GM12891 (cell line): ENCODE measurements at regions not wholly inside any gene's neighbourhood (a gene's known extent, or its start where the extent isn't known, plus 50 kb on each side); places are given as distances from the start of the nearest gene placed in this dataset.
"Not testable (repeated sequence)": the region's sequence is repeated elsewhere in the genome, so short reads cannot be mapped to it uniquely, and the experiment has no call there.

ENCODE experiments used
- DNase-seq: peaks from one replicate; pipeline ENCODE4 v3.0.0; 2011; ENCODE audit warnings: low spot score; ENCODE audit not compliant: insufficient read length
- FAIRE-seq: peaks from 2 replicates; lab custom pipeline; 2011; peaks lifted over from hg19 to GRCh38; lab: Jason Lieb, UNC
- PAX5 ChIP-seq: IDR thresholded peaks from 2 replicates; pipeline ENCODE4 v1.6.1; 2011; ENCODE audit warnings: low read length, moderate library complexity, mild to moderate bottlenecking; ENCODE audit not compliant: insufficient read depth, severe bottlenecking
- POLR2A ChIP-seq: IDR thresholded peaks from 2 replicates; pipeline ENCODE4 v1.6.1; 2011; ENCODE audit warnings: low read depth, low read length, control low read depth
- POLR2AphosphoS5 ChIP-seq: IDR thresholded peaks from 2 replicates; pipeline ENCODE4 v1.6.1; 2011; ENCODE audit warnings: low read depth, low read length, control low read depth
- POU2F2 ChIP-seq: IDR thresholded peaks from 2 replicates; pipeline ENCODE4 v1.6.1; 2011; ENCODE audit warnings: low read depth, mild to moderate bottlenecking, control low read depth, low read length, moderate library complexity
- SPI1 ChIP-seq: IDR thresholded peaks from 2 replicates; pipeline ENCODE4 v1.6.1; 2011; ENCODE audit warnings: low read depth, low read length, control low read depth
- TAF1 ChIP-seq: IDR thresholded peaks from 2 replicates; pipeline ENCODE4 v1.6.1; 2011; ENCODE audit warnings: low read depth, low read length, control low read depth

GRCh38 chr15:100728371-100729201 lies 126.2 kb downstream of the ASB7 start:
- TF ChIP-seq POLR2AphosphoS5: no peak
- TF ChIP-seq POU2F2: no peak
- TF ChIP-seq SPI1: no peak
- TF ChIP-seq PAX5: no peak
- no peak for TF ChIP-seq POLR2A
- TF ChIP-seq TAF1: no peak
- DNase-seq (no peak), FAIRE-seq (no peak)

- FAIRE-seq (no peak), DNase-seq (no peak)
- TF ChIP-seq PAX5: no peak
- TF ChIP-seq POLR2AphosphoS5: no peak
- TF ChIP-seq POU2F2: no peak
- no peak for TF ChIP-seq POLR2A
These were observed 127.1 kb downstream of the ASB7 start for GRCh38 chr15:100729461-100729860.

- no peak for FAIRE-seq
- TF ChIP-seq POLR2A (no peak), POLR2AphosphoS5 (no peak), SPI1 (no peak), PAX5 (no peak), POU2F2 (no peak), TAF1 (no peak)
- DNase-seq: no peak
These were observed 127.7 kb downstream of the ASB7 start for GRCh38 chr15:100730129-100730528.

GRCh38 chr15:100730655-100731266 lies 128.4 kb downstream of the ASB7 start:
- FAIRE-seq: no peak
- DNase-seq: no peak
- TF ChIP-seq TAF1: no peak
- no peak for TF ChIP-seq POLR2AphosphoS5
- TF ChIP-seq PAX5: no peak
- TF ChIP-seq POU2F2: no peak
- no peak for TF ChIP-seq SPI1

- FAIRE-seq (no peak), DNase-seq (no peak)
- TF ChIP-seq SPI1 (no peak), PAX5 (no peak), TAF1 (no peak), POLR2A (no peak), POLR2AphosphoS5 (no peak)
These were observed 129.1 kb downstream of the ASB7 start for GRCh38 chr15:100731267-100732152.

- DNase-seq: no peak
- TF ChIP-seq POLR2A: no peak
- TF ChIP-seq PAX5: no peak
- TF ChIP-seq POLR2AphosphoS5: no peak
- TF ChIP-seq POU2F2: no peak
- TF ChIP-seq TAF1: no peak
- no peak for TF ChIP-seq SPI1
- no peak for FAIRE-seq
These were observed 130.0 kb downstream of the ASB7 start for GRCh38 chr15:100732211-100733055.

GRCh38 chr15:100733101-100733842 lies 130.9 kb downstream of the ASB7 start:
- no peak for DNase-seq
- FAIRE-seq: no peak
- TF ChIP-seq POU2F2: no peak
- TF ChIP-seq POLR2A: no peak
- TF ChIP-seq POLR2AphosphoS5: no peak
- TF ChIP-seq PAX5: no peak
- no peak for TF ChIP-seq SPI1
- TF ChIP-seq TAF1: no peak

- FAIRE-seq, DNase-seq: not testable (repeated sequence)
These were observed 131.4 kb downstream of the ASB7 start for GRCh38 chr15:100733843-100734185.
